K562 (cell line): ENCODE measurements at regions not wholly inside any gene's neighbourhood (a gene's known extent, or its start where the extent isn't known, plus 50 kb on each side); places are given as distances from the start of the nearest gene placed in this dataset.

Source experiments
- KLF6 ChIP-seq: fragments of 250-450 bp; sonication (Bioruptor Pico); IDR thresholded peaks from 2 replicates; pipeline ENCODE4 v1.4.0; 2020; ENCODE audit warnings: mild to moderate bottlenecking, moderate library complexity, borderline replicate concordance
- MYC ChIP-seq, 2 experiments: fragments of 250-450 bp in 1 of 2; sonication (Bioruptor Pico) in 1 of 2; IDR thresholded peaks; 2 replicates each; pipeline versions ENCODE4 v1.5.1 to v1.6.1; 2012 to 2021; ENCODE audit warnings: low read depth in 2 of 2, borderline replicate concordance in 1 of 2, improper control_type of control experiment in 1 of 2, low read length in 1 of 2, mild to moderate bottlenecking in 1 of 2, moderate library complexity in 1 of 2
- SMARCB1 ChIP-seq: IDR thresholded peaks from 2 replicates; pipeline ENCODE4 v1.6.1; 2011; ENCODE audit warnings: improper control_type of control experiment, low read depth; ENCODE audit not compliant: insufficient read length

GRCh38 chr10:61283066-61283465 is 170.1 kb downstream of the TMEM26 start:
- TF ChIP-seq MYC (IDR thresholded peaks at IDR 0.05; ENCODE audit: low read depth, low read length) (no peak), MYC (CRISPR knock-in tag; IDR thresholded peaks at IDR 0.05; ENCODE audit: borderline replicate concordance, low read depth) (no peak), KLF6 (no peak), SMARCB1 (no peak)
